HCT116 (cell line): ENCODE measurements at regions not wholly inside any gene's neighbourhood (a gene's known extent, or its start where the extent isn't known, plus 50 kb on each side); places are given as distances from the start of the nearest gene placed in this dataset.

Source experiments
- CTCF ChIP-seq, 3 experiments: fragments of 200-600 bp in 1 of 3; sonication (generic) in 1 of 3; IDR thresholded peaks in 2 of 3; conservative IDR thresholded peaks in 1 of 3; 2 replicates each; pipeline ENCODE4 v1.5.1; 2012 to 2017; ENCODE audit warnings: low read depth in 2 of 3, low read length in 2 of 3, antibody characterized with exemption in 1 of 3, borderline replicate concordance in 1 of 3, control low read depth in 1 of 3, mild to moderate bottlenecking in 1 of 3, mixed read lengths in 1 of 3, mixed run types in 1 of 3, moderate library complexity in 1 of 3; ENCODE audit not compliant: insufficient read depth in 1 of 3
- SRF ChIP-seq: IDR thresholded peaks from 2 replicates; pipeline ENCODE4 v1.6.1; 2012; ENCODE audit warnings: low read depth
- TCF7L2 ChIP-seq: IDR thresholded peaks from 2 replicates; pipeline ENCODE4 v1.7.0; 2011; ENCODE audit warnings: borderline replicate concordance, inconsistent platforms; ENCODE audit not compliant: insufficient read depth, insufficient read length; ENCODE audit errors: extremely low read depth
- ZBTB33 ChIP-seq: IDR thresholded peaks from 2 replicates; pipeline ENCODE4 v1.6.1; 2011; ENCODE audit warnings: mild to moderate bottlenecking, low read length, moderate library complexity; ENCODE audit not compliant: insufficient replicate concordance; ENCODE audit errors: extremely low read depth

- TF ChIP-seq TCF7L2 (no peak), SRF (no peak), CTCF (IDR thresholded peaks at IDR 0.05 in 2 of 3, conservative IDR thresholded peaks at IDR 0.05 in 1 of 3; ENCODE audit: borderline replicate concordance in 1 of 3, insufficient read depth in 1 of 3, low read depth in 2 of 3, low read length in 2 of 3) (no peak), ZBTB33 (no peak)
Measured at GRCh38 chr7:69095649-69096048, 502.6 kb upstream of the AUTS2 start.
